Activated T-cell treated with anti-CD3 and anti-CD28 coated beads for 1 hour (primary cell): ENCODE measurements at regions not wholly inside any gene's neighbourhood (a gene's known extent, or its start where the extent isn't known, plus 50 kb on each side); places are given as distances from the start of the nearest gene placed in this dataset.
"Not testable (repeated sequence)": the region's sequence is repeated elsewhere in the genome, so short reads cannot be mapped to it uniquely, and the experiment has no call there.

ENCODE experiments used
- DNase-seq: peaks from one replicate; pipeline ENCODE4 v3.0.0-alpha.2; 2020; ENCODE audit warnings: low read depth

- DNase-seq, result no peak
Measured at GRCh38 chr11:87460842-87461637, 423.3 kb downstream of the TMEM135 start.

GRCh38 chr11:87460279-87460678 is 422.5 kb downstream of the TMEM135 start:
- no peak for DNase-seq

- no peak for DNase-seq
Measured at GRCh38 chr11:87459351-87459750, 421.6 kb downstream of the TMEM135 start.

GRCh38 chr11:87456499-87456898 is 418.8 kb downstream of the TMEM135 start:
- DNase-seq, result no peak

GRCh38 chr11:87455180-87455579 is 417.4 kb downstream of the TMEM135 start:
- no peak for DNase-seq

GRCh38 chr11:87454241-87454640 is 416.5 kb downstream of the TMEM135 start:
- no peak for DNase-seq

- DNase-seq, result no peak
Measured at GRCh38 chr11:87453531-87454089, 415.9 kb downstream of the TMEM135 start.

GRCh38 chr11:87452025-87452424 is 414.3 kb downstream of the TMEM135 start:
- not testable (repeated sequence) for DNase-seq

GRCh38 chr11:87451395-87451794 is 413.7 kb downstream of the TMEM135 start:
- no peak for DNase-seq

GRCh38 chr11:87447606-87448005 is 409.9 kb downstream of the TMEM135 start:
- DNase-seq, result no peak

GRCh38 chr11:87444993-87445392 is 407.3 kb downstream of the TMEM135 start:
- no peak for DNase-seq

GRCh38 chr11:87443707-87444106 is 406.0 kb downstream of the TMEM135 start:
- DNase-seq, result no peak

GRCh38 chr11:87440076-87440770 is 402.5 kb downstream of the TMEM135 start:
- no peak for DNase-seq

GRCh38 chr11:87438416-87438815 is 400.7 kb downstream of the TMEM135 start:
- DNase-seq, result no peak

- DNase-seq, result no peak
Measured at GRCh38 chr11:87437844-87438223, 400.1 kb downstream of the TMEM135 start.

GRCh38 chr11:87437133-87437843 is 399.6 kb downstream of the TMEM135 start:
- DNase-seq, result no peak

- no peak for DNase-seq
Measured at GRCh38 chr11:87432022-87432421, 394.3 kb downstream of the TMEM135 start.

- DNase-seq, result no peak
Measured at GRCh38 chr11:87431392-87431791, 393.7 kb downstream of the TMEM135 start.

GRCh38 chr11:87430821-87431220 is 393.1 kb downstream of the TMEM135 start:
- no peak for DNase-seq

- DNase-seq, result no peak
Measured at GRCh38 chr11:87429996-87430395, 392.3 kb downstream of the TMEM135 start.

GRCh38 chr11:87428266-87428665 is 390.5 kb downstream of the TMEM135 start:
- DNase-seq, result no peak

GRCh38 chr11:87425943-87426342 is 388.2 kb downstream of the TMEM135 start:
- no peak for DNase-seq

GRCh38 chr11:87425391-87425790 is 387.7 kb downstream of the TMEM135 start:
- no peak for DNase-seq
